IPS-20b (cell line): ENCODE measurements at regions not wholly inside any gene's neighbourhood (a gene's known extent, or its start where the extent isn't known, plus 50 kb on each side); places are given as distances from the start of the nearest gene placed in this dataset.

Source experiments
- H3K27ac ChIP-seq: one replicate; pipeline ENCODE4 v1.5.1; 2013; ENCODE audit warnings: low read length
- H3K27me3 ChIP-seq: 2 replicates; pipeline ENCODE4 v1.6.1; 2013; ENCODE audit warnings: mild to moderate bottlenecking, low read length, inconsistent platforms; ENCODE audit not compliant: insufficient read depth
- H3K36me3 ChIP-seq: 2 replicates; pipeline ENCODE4 v1.6.1; 2013; ENCODE audit warnings: low read depth, mild to moderate bottlenecking, inconsistent platforms, low read length, moderate library complexity; ENCODE audit not compliant: insufficient read depth
- H3K4me1 ChIP-seq: 2 replicates; pipeline ENCODE4 v1.6.1; 2013; ENCODE audit warnings: mild to moderate bottlenecking, control low read depth, inconsistent platforms, low read length, moderate library complexity; ENCODE audit not compliant: insufficient read depth
- H3K4me3 ChIP-seq: 2 replicates; pipeline ENCODE4 v1.5.1; 2013; ENCODE audit warnings: mild to moderate bottlenecking, low read length, inconsistent platforms
- H3K9ac ChIP-seq: 2 replicates; pipeline ENCODE4 v1.6.1; 2013; ENCODE audit warnings: low read depth, mild to moderate bottlenecking, inconsistent platforms, low read length, moderate library complexity
- H3K9me3 ChIP-seq: 2 replicates; pipeline ENCODE4 v1.6.1; 2013; ENCODE audit warnings: mild to moderate bottlenecking, low read depth, low read length, inconsistent platforms; ENCODE audit not compliant: insufficient read depth

DNA sequence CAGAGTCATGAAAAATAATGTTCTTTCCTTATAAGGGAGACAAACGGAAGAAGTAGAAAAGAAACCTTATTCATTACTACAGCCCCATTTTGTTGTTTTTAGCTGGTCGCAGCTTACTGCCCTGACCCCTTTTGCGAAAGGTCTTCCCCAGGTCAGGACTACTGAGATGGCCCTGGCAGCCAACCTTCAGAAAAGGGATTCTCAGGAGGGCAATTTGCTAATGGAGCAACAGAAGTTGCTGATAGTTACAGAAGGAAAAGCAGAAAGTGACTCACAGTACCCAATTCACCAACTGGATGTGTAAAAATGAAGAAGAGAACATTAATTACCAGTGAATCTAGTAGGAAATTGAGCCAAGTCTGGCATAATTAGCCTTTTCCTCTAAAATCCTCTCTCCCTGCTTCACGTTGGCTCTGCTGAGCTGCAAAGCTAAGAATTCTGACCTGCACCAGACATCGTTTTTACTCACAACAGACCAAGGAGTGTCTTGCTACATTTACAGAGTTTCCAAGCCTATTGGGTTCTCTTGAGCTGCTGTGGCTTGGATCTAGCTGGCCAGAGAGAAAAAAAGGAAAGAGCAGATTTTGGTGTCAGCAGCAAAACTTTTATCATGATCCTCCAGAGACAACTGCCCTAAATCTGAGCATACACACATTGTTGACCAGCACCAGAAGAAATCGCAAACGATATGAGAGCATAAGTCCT is 499.9 kb upstream of the FZD8 start:
- H3K9me3 ChIP-seq = no peaks in the 10 kb centered on the region
- H3K36me3 ChIP-seq = no peaks in the 10 kb centered on the region
- H3K27ac ChIP-seq = no peak overlapping the region
- H3K27me3 ChIP-seq = no peaks in the 10 kb centered on the region
- no peak overlapping the region for H3K9ac ChIP-seq
- H3K4me1 ChIP-seq = 0 out of 2 replicates have a peak, but pooled peaks cover 3% of the 10 kb centered on the region
- H3K4me3 ChIP-seq = no peak overlapping the region

DNA sequence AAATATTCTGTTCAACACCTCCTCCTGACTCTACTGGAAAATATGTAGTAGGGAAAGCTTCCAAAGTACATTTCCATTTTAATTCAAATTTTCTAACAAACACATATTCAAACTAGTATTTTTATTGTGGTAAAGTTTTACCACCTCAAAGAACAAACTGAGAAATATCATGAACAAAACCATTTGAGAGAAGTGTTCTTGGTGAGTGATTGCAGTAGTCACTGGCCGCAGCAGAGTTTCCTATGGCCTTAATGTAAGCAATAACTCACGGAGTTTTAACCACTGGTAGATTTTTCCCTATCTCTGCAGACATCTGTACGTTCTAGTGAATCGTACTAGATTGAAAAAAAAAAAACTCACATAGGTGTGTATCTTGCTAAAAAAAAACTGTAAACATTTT is 487.0 kb upstream of the FZD8 start:
- Histone ChIP-seq H3K9ac (no peak overlapping the region), H3K9me3 (no peaks in the 10 kb centered on the region), H3K27me3 (no peaks in the 10 kb centered on the region), H3K4me1 (no peaks in the 10 kb centered on the region), H3K4me3 (no peak overlapping the region), H3K36me3 (no peaks in the 10 kb centered on the region), H3K27ac (no peak overlapping the region)

DNA sequence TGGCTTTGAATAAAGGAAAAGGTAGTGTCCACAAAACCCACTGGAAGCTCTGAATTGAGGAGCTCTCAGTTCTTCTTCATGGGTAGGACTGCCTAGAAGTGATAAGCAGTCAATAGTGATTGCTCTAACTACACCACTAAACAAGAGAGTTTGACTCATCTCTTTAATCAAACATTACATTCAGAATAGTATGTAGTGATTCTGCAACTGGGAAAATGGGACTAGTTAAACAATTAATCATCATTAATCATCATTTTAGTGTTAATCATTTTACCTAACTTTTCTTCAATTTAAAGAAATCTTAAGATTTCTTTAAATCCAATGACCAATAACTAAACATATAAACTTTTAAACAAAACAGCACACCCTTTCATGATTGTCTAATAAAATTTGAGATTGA is 484.0 kb upstream of the FZD8 start:
- Histone ChIP-seq H3K36me3 (no peaks in the 10 kb centered on the region), H3K27me3 (no peaks in the 10 kb centered on the region), H3K9me3 (no peaks in the 10 kb centered on the region), H3K4me3 (no peak overlapping the region), H3K4me1 (no peaks in the 10 kb centered on the region), H3K27ac (no peak overlapping the region), H3K9ac (no peak overlapping the region)

DNA sequence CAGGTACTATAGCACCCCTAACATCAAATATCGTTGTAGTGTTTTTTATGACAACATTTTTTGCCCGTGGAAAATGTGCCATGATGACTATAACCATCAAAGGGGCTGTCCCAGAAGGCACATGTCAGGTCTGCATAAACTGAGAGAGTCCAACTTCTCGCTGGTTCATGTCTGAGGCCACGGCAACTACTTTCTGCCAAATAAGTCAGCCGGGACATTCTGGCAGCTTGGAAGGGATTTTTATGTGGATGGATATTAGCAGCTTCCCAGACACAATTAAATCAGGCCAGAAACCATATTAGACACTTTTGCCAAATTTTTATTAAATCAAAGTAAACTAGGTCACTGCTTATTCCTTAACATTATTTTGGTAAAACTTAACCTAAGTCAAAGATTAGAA is 477.4 kb upstream of the FZD8 start:
- Histone ChIP-seq H3K27ac (no peak overlapping the region), H3K27me3 (no peaks in the 10 kb centered on the region), H3K4me1 (no peaks in the 10 kb centered on the region), H3K36me3 (no peaks in the 10 kb centered on the region), H3K9me3 (no peaks in the 10 kb centered on the region), H3K4me3 (no peak overlapping the region), H3K9ac (no peak overlapping the region)

DNA sequence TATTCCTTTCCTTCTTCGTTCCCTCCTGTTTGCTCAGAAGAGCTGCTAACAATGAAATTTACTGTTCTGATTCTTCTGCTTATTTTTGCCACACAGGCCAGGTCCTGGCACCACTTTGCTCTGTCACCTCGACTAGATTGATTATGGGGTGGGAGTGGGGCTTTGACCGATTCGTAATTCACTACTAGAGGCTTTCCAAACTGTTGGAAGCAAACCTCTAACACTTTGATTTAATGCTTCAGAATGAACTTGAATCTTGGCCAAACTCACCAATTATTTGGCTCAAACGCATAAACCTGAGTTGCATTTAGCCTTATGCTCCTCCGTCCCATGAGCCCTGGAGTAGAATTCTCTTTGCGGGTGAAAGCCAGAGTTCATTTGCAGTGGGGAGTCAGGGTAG is 476.2 kb upstream of the FZD8 start:
- Histone ChIP-seq H3K9me3 (no peaks in the 10 kb centered on the region), H3K4me1 (no peaks in the 10 kb centered on the region), H3K9ac (no peak overlapping the region), H3K27me3 (no peaks in the 10 kb centered on the region), H3K27ac (no peak overlapping the region), H3K4me3 (no peak overlapping the region), H3K36me3 (no peaks in the 10 kb centered on the region)

DNA sequence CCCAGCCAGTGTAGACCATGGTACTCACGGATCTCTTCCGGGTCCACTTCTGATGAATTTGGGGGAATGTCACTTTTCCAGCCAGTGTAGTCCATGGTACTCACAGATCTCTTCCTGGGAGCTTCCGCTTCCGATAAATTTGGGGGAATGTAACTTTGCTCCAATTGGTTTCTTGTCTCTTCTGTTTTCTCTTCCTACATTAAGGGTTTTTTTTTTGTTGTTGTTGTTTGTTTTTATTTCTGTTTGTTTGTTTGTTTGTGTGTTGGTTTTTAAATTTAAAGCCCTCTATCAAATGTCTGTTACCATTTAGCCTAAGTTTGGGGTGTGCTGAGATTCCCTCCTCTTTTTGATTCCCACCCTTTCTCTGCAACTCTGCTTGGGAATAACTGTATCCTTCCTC is 475.8 kb upstream of the FZD8 start:
- no peak overlapping the region for H3K9ac ChIP-seq
- no peaks in the 10 kb centered on the region for H3K27me3 ChIP-seq
- no peaks in the 10 kb centered on the region for H3K4me1 ChIP-seq
- no peaks in the 10 kb centered on the region for H3K9me3 ChIP-seq
- no peak overlapping the region for H3K27ac ChIP-seq
- H3K36me3 ChIP-seq = no peaks in the 10 kb centered on the region
- no peak overlapping the region for H3K4me3 ChIP-seq

DNA sequence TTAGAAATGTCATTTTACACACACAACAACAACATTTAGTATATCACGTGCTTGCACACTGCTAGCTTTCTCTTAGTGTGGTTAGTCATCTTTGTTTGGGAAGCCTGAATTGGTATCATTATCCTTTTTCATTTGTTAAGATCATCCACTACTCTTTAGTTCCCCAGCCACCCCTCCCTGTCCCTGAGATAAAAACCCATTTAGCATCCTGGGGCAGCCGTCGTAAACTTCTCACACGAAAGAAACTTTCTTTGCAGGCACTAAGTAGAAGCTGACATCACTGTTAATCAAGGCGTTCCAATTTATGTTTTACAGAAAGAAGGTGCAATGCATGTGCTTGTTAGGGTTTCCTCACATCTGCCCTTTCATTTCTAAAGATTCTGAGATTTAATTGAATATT is 475.1 kb upstream of the FZD8 start:
- Histone ChIP-seq H3K27me3 (no peaks in the 10 kb centered on the region), H3K36me3 (no peaks in the 10 kb centered on the region), H3K9me3 (no peaks in the 10 kb centered on the region), H3K9ac (no peak overlapping the region), H3K27ac (no peak overlapping the region), H3K4me1 (no peaks in the 10 kb centered on the region), H3K4me3 (no peak overlapping the region)

DNA sequence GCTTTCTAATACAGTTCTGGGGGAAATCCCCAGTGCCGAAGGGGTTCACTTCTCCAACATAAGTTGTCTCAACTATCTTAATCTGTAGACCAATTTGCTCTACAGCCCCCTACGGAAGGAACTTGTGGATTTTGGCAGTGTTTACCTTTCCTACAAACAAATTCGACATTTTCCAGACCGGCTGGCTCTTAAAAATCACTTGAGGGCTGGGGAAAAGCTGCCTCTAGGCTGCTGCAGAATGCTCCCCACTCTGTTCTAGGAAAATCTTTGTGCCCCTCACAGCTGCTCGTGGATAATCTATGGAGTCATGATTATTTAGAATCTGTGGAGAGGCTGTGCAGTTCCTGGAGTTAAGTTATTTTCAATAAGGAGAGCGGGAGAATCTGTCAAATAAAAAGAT is 474.6 kb upstream of the FZD8 start:
- Histone ChIP-seq H3K9ac (no peak overlapping the region), H3K36me3 (no peaks in the 10 kb centered on the region), H3K9me3 (no peaks in the 10 kb centered on the region), H3K4me3 (no peak overlapping the region), H3K27me3 (no peaks in the 10 kb centered on the region), H3K27ac (no peak overlapping the region), H3K4me1 (no peaks in the 10 kb centered on the region)

DNA sequence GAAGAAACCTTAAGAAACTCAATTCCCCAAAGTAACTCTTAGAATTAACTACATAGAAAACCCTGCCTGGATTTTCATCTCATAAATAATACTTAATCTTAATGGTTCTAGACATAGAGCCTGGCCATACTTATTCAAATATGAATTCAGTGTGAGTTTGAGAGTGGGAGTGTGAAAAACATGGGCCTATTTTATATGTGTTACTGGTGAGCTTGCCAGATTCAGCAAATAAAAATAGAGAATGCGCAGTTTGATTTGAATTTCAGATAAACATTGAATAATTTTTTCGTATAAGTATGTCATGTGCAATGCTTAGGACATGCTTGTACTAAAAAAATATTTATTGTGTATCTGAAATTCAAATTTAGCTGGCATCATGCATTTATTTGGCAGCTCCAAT is 473.9 kb upstream of the FZD8 start:
- Histone ChIP-seq H3K27ac (no peak overlapping the region), H3K27me3 (no peaks in the 10 kb centered on the region), H3K4me1 (no peaks in the 10 kb centered on the region), H3K9ac (no peak overlapping the region), H3K9me3 (no peaks in the 10 kb centered on the region), H3K36me3 (no peaks in the 10 kb centered on the region), H3K4me3 (no peak overlapping the region)

DNA sequence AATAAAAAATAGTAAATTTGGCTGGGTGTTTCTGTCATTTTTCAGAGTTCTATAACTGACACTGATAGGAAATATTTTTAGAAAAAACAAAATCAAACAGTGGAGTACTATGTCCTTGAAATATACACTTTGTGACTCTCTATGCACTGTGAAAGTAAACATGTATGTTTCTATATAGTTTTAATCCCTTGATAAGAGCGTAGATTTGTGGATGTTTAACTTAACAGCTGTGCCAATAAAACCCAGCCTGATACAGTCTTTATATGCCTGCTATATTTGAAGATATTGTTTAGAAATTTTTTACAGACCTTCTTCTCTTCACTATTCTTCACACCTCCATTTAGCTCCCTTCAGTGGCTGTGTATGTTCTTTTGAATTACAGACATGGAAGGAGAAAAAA is 473.3 kb upstream of the FZD8 start:
- Histone ChIP-seq H3K9ac (no peak overlapping the region), H3K36me3 (no peaks in the 10 kb centered on the region), H3K27me3 (no peaks in the 10 kb centered on the region), H3K4me3 (no peak overlapping the region), H3K9me3 (no peaks in the 10 kb centered on the region), H3K27ac (no peak overlapping the region), H3K4me1 (no peaks in the 10 kb centered on the region)

DNA sequence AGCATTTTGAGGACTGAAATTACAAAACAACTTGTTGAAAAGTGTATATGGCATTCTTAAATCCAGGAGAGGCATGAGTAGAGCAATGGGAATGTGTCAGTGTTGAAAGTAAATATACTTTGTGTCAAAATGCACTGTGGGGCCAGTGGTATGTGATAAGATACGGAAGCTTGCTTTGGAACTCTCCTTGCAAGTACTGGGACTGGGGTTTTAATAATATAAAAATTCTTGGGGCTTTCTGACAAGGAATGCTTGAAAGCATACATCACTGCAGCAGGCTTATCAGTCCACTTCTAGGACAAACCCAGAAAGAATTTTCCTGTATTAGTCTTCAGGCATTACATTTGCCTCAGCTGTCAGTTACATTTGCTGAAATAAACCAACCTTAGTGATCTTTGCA is 472.8 kb upstream of the FZD8 start:
- no peaks in the 10 kb centered on the region for H3K27me3 ChIP-seq
- no peak overlapping the region for H3K4me3 ChIP-seq
- no peak overlapping the region for H3K9ac ChIP-seq
- no peaks in the 10 kb centered on the region for H3K4me1 ChIP-seq
- no peaks in the 10 kb centered on the region for H3K36me3 ChIP-seq
- H3K27ac ChIP-seq = no peak overlapping the region
- no peaks in the 10 kb centered on the region for H3K9me3 ChIP-seq

DNA sequence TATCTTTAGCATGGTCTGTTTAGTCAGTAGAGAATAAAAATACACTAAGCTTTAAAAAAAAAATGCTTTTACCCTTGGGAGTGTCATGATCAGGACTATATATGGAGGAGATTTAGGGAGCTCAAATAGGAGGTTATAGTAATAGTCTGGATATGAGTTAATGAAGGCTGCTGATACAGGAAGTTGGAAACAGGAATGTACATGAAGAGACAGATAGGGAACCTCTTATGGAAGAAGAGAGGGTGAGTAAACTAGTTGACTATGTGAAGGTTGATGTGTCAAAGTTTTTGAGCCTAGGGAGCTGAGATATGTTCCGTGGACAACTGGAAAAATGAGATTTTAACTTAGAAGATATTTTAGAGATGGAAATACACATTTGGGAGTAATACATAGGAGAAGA is 472.0 kb upstream of the FZD8 start:
- Histone ChIP-seq H3K4me1 (no peaks in the 10 kb centered on the region), H3K27me3 (no peaks in the 10 kb centered on the region), H3K9me3 (no peaks in the 10 kb centered on the region), H3K36me3 (no peaks in the 10 kb centered on the region), H3K9ac (no peak overlapping the region), H3K4me3 (no peak overlapping the region), H3K27ac (no peak overlapping the region)
